OCI-LY1 (cell line): ENCODE measurements at regions not wholly inside any gene's neighbourhood (a gene's known extent, or its start where the extent isn't known, plus 50 kb on each side); places are given as distances from the start of the nearest gene placed in this dataset.

Experiments
- H2AFZ ChIP-seq: fragments of 200-600 bp; sonication (generic), shearing (Covaris generic); 2 replicates; pipeline ENCODE4 v1.6.0; 2014; ENCODE audit warnings: antibody characterized with exemption, mild to moderate bottlenecking, low read length
- H3F3A ChIP-seq: fragments of 200-600 bp; sonication (generic), shearing (Covaris generic); 2 replicates; pipeline ENCODE4 v1.6.0; 2014; ENCODE audit warnings: mild to moderate bottlenecking, antibody characterized with exemption, low read length, moderate library complexity; ENCODE audit not compliant: insufficient read depth
- H3K27ac ChIP-seq: fragments of 200-600 bp; sonication (generic); 2 replicates; pipeline ENCODE4 v1.5.1; 2014; ENCODE audit warnings: low read length, mixed run types, mild to moderate bottlenecking, low read depth; ENCODE audit not compliant: poor library complexity, severe bottlenecking
- H3K27me3 ChIP-seq: fragments of 200-600 bp; sonication (generic); 2 replicates; pipeline ENCODE4 v1.6.0; 2014; ENCODE audit warnings: antibody characterized with exemption, mild to moderate bottlenecking, low read length, moderate library complexity; ENCODE audit not compliant: insufficient read depth
- H3K36me3 ChIP-seq: fragments of 200-600 bp; sonication (generic); 2 replicates; pipeline ENCODE4 v1.6.1; 2014; ENCODE audit warnings: mild to moderate bottlenecking, antibody characterized with exemption, low read length, moderate library complexity, mixed read lengths; ENCODE audit not compliant: insufficient read depth
- H3K4me1 ChIP-seq: fragments of 200-600 bp; sonication (generic); 2 replicates; pipeline ENCODE4 v1.5.1; 2014; ENCODE audit warnings: mild to moderate bottlenecking, low read length, moderate library complexity; ENCODE audit not compliant: insufficient read depth, severe bottlenecking
- H3K4me2 ChIP-seq: fragments of 200-600 bp; sonication (generic), shearing (Covaris generic); 2 replicates; pipeline ENCODE4 v1.6.1; 2014; ENCODE audit warnings: low read length
- H3K4me3 ChIP-seq: fragments of 200-600 bp; sonication (generic); 2 replicates; pipeline ENCODE4 v1.5.1; 2014; ENCODE audit warnings: low read length, low read depth, mild to moderate bottlenecking, mixed read lengths; ENCODE audit not compliant: poor library complexity, severe bottlenecking
- H3K79me2 ChIP-seq: fragments of 200-600 bp; shearing (Covaris generic); 2 replicates; pipeline ENCODE4 v1.6.1; 2016; ENCODE audit warnings: mixed run types, low read length, mixed read lengths; ENCODE audit not compliant: insufficient read depth
- H3K9ac ChIP-seq: fragments of 200-600 bp; sonication (generic), shearing (Covaris generic); 2 replicates; pipeline ENCODE4 v1.6.1; 2014; ENCODE audit warnings: mild to moderate bottlenecking, low read length, mixed read lengths
- H3K9me2 ChIP-seq: fragments of 200-600 bp; sonication (generic), shearing (Covaris generic); 2 replicates; pipeline ENCODE4 v1.6.1; 2014; ENCODE audit warnings: low read depth, mild to moderate bottlenecking, low read length, mixed read lengths
- H3K9me3 ChIP-seq: fragments of 200-600 bp; shearing (Covaris generic); 2 replicates; pipeline ENCODE4 v1.6.1; 2014; ENCODE audit warnings: low read length, mixed read lengths
- H4K20me1 ChIP-seq: fragments of 200-600 bp; sonication (generic), shearing (Covaris generic); 2 replicates; pipeline ENCODE4 v1.6.0; 2016; ENCODE audit warnings: mild to moderate bottlenecking, low read length; ENCODE audit not compliant: insufficient read depth
- CTCF ChIP-seq: fragments of 200-600 bp; sonication (generic), shearing (Covaris generic); IDR thresholded peaks from 2 replicates; pipeline ENCODE4 v1.5.1; 2017; ENCODE audit warnings: mild to moderate bottlenecking, antibody characterized with exemption, low read length, moderate library complexity, mixed read lengths
- EZH2 ChIP-seq: fragments of 200-600 bp; sonication (generic), shearing (Covaris generic); IDR thresholded peaks from 2 replicates; pipeline ENCODE4 v1.8.0; 2017; ENCODE audit warnings: borderline replicate concordance, mixed run types, mild to moderate bottlenecking, antibody characterized with exemption, low read length, moderate library complexity, mixed read lengths

- no peaks in the 10 kb centered on the region for H3K36me3 ChIP-seq
- H3K4me1 ChIP-seq: peaks cover 15% of the 10 kb centered on the region
- peak overlapping the region; percentile 32 for H3K27ac ChIP-seq
- H4K20me1 ChIP-seq: no peaks in the 10 kb centered on the region
- no peaks in the 10 kb centered on the region for H3K27me3 ChIP-seq
- H3K9me3 ChIP-seq: no peaks in the 10 kb centered on the region
- peak overlapping the region; percentile 33 for H3K4me3 ChIP-seq
- no peaks in the 10 kb centered on the region for H3K9me2 ChIP-seq
- H3K79me2 ChIP-seq: no peaks in the 10 kb centered on the region
- H3K4me2 ChIP-seq: peak overlapping the region; percentile 46
- H3K9ac ChIP-seq: no peak overlapping the region
- no peak; the same call in 1 of the 2 replicates for TF ChIP-seq CTCF
- no peak for TF ChIP-seq EZH2
- peak overlapping the region; percentile 97 for H2AFZ ChIP-seq
- H3F3A ChIP-seq: no peaks in the 10 kb centered on the region
These were observed 286.2 kb upstream of the TRIB2 start for GRCh38 chr2:12430407-12431133.

GRCh38 chr2:12432985-12433625, 283.6 kb upstream of the TRIB2 start:
- no peaks in the 10 kb centered on the region for H3K36me3 ChIP-seq
- no peak overlapping the region for H3K9ac ChIP-seq
- no peak for TF ChIP-seq CTCF
- no peak for TF ChIP-seq EZH2

GRCh38 chr2:12433626-12433990, 283.1 kb upstream of the TRIB2 start:
- H3K27ac ChIP-seq: no peak overlapping the region
- H3K9ac ChIP-seq: no peak overlapping the region
- no peak overlapping the region for H3K4me3 ChIP-seq
- H3K9me3 ChIP-seq: no peaks in the 10 kb centered on the region
- no peaks in the 10 kb centered on the region for H3K79me2 ChIP-seq
- no peaks in the 10 kb centered on the region for H3F3A ChIP-seq
- no peaks in the 10 kb centered on the region for H4K20me1 ChIP-seq
- H3K4me2 ChIP-seq: no peak overlapping the region
- no peaks in the 10 kb centered on the region for H3K27me3 ChIP-seq
- H3K4me1 ChIP-seq: peaks cover 20% of the 10 kb centered on the region
- no peaks in the 10 kb centered on the region for H3K9me2 ChIP-seq
- TF ChIP-seq CTCF: peak; percentile 54
- no peak for TF ChIP-seq EZH2
- no peak overlapping the region for H2AFZ ChIP-seq
- H3K36me3 ChIP-seq: no peaks in the 10 kb centered on the region

More at GRCh38 chr2:12432985-12433625, 283.6 kb upstream of the TRIB2 start:
- Histone ChIP-seq H3K27ac (no peak overlapping the region), H3K4me2 (no peak overlapping the region), H3K27me3 (no peaks in the 10 kb centered on the region), H2AFZ (no peak overlapping the region), H4K20me1 (no peaks in the 10 kb centered on the region), H3K79me2 (no peaks in the 10 kb centered on the region), H3K4me1 (peaks cover 20% of the 10 kb centered on the region), H3K9me3 (no peaks in the 10 kb centered on the region), H3K9me2 (no peaks in the 10 kb centered on the region), H3F3A (no peaks in the 10 kb centered on the region), H3K4me3 (no peak overlapping the region)
